GM12878 (cell line): ENCODE measurements at regions not wholly inside any gene's neighbourhood (a gene's known extent, or its start where the extent isn't known, plus 50 kb on each side); places are given as distances from the start of the nearest gene placed in this dataset.

ENCODE experiments used
- ATAC-seq: fragments of 200-7000 bp; cut with Tn5 transposase; 3 replicates; pipeline ENCODE4 v1.9.1; 2020; ENCODE audit warnings: mild to moderate bottlenecking, moderate library complexity
- BruUV-seq: library from RNA; stranded (reverse); fragments of 400-500 nt; replicated peaks from 2 replicates; lab custom pipeline; 2021; lab: Mats Ljungman, UMichigan
- CTCF ChIA-PET: fragments of 300-600 bp; sonication (Branson Sonifier 250); formaldehyde crosslinking; extraction: SDS; loops from one replicate; lab custom pipeline; 2021; ENCODE audit warnings: inconsistent platforms; lab: Yijun Ruan, JAX
- POLR2A ChIA-PET: fragments of 350-600 bp; formaldehyde crosslinking; extraction: SDS; loops from one replicate; lab custom pipeline; 2021; ENCODE audit warnings: inconsistent platforms; lab: Charles Lee
- RAD21 ChIA-PET: fragments of 300-600 bp; sonication (Branson Sonifier 250); formaldehyde crosslinking; loops from one replicate; lab custom pipeline; 2023; ENCODE audit warnings: antibody characterized with exemption; ENCODE audit not compliant: unreplicated experiment; lab: Charles Lee
- SMC1A ChIA-PET: fragments of 300-600 bp; sonication (Branson Sonifier 250); formaldehyde crosslinking; loops from one replicate; lab custom pipeline; 2023; ENCODE audit not compliant: unreplicated experiment, uncharacterized antibody; lab: Charles Lee
- DNase-seq: peaks from one replicate; pipeline ENCODE4 v3.0.0-alpha.2; 2011; ENCODE audit warnings: low read depth, low spot score
- FAIRE-seq: peaks from 3 replicates; lab custom pipeline; 2011; peaks lifted over from hg19 to GRCh38; lab: Jason Lieb, UNC
- H2AFZ ChIP-seq: 2 replicates; pipeline ENCODE4 v1.6.0; 2011; ENCODE audit warnings: low read depth, low read length, control low read depth; ENCODE audit not compliant: control insufficient read depth
- H3K27ac ChIP-seq: 2 replicates; pipeline ENCODE4 v1.5.1; 2011; ENCODE audit warnings: control low read depth; ENCODE audit not compliant: control insufficient read depth, insufficient read depth
- H3K27me3 ChIP-seq, 2 experiments: replicated peaks in 1 of 2; 2 replicates each; pipeline versions ENCODE4 v1.6.0 to v1.6.1; 2011; ENCODE audit warnings: low read length in 1 of 2; ENCODE audit not compliant: control insufficient read depth in 2 of 2, insufficient read depth in 2 of 2
- H3K36me3 ChIP-seq, 2 experiments: 2 replicates each; pipeline ENCODE4 v1.5.1; 2011; ENCODE audit warnings: low read length in 1 of 2; ENCODE audit not compliant: control insufficient read depth in 2 of 2, insufficient read depth in 2 of 2
- H3K4me1 ChIP-seq: 2 replicates; pipeline ENCODE4 v1.6.1; 2011; ENCODE audit warnings: mild to moderate bottlenecking, low read length, moderate library complexity, mixed read lengths; ENCODE audit not compliant: control insufficient read depth, insufficient read depth
- H3K4me2 ChIP-seq: 2 replicates; pipeline ENCODE4 v1.6.0; 2011; ENCODE audit warnings: control low read depth; ENCODE audit not compliant: control insufficient read depth, insufficient read depth
- H3K4me3 ChIP-seq: fragments of 200-600 bp; sonication (generic); 2 replicates; pipeline ENCODE4 v1.5.1; 2016
- H3K79me2 ChIP-seq: 2 replicates; pipeline ENCODE4 v1.6.0; 2011; ENCODE audit warnings: low read length; ENCODE audit not compliant: control insufficient read depth, insufficient read depth
- H3K9ac ChIP-seq: 2 replicates; pipeline ENCODE4 v1.8.0; 2011; ENCODE audit warnings: low read length, control low read depth, mixed read lengths; ENCODE audit not compliant: control insufficient read depth, insufficient read depth
- H3K9me3 ChIP-seq: replicated peaks from 3 replicates; pipeline ENCODE4 v1.5.1; 2011; ENCODE audit warnings: mild to moderate bottlenecking, low read length; ENCODE audit not compliant: control insufficient read depth, insufficient read depth
- H4K20me1 ChIP-seq: 2 replicates; pipeline ENCODE4 v1.6.0; 2011; ENCODE audit not compliant: control insufficient read depth, insufficient read depth
- ASH2L ChIP-seq: fragments of 300-600, 200-600 bp; sonication (generic); IDR thresholded peaks from 2 replicates; pipeline ENCODE4 v1.6.1; 2017; ENCODE audit warnings: low read depth, mild to moderate bottlenecking, borderline replicate concordance
- BACH1 ChIP-seq: fragments of 450-650 bp; IDR thresholded peaks from 2 replicates; pipeline ENCODE4 v1.6.1; 2017; ENCODE audit warnings: mild to moderate bottlenecking, borderline replicate concordance
- HDGF ChIP-seq: fragments of 450-650 bp; IDR thresholded peaks from 2 replicates; pipeline ENCODE4 v1.6.1; 2016; ENCODE audit warnings: antibody characterized with exemption
- IRF4 ChIP-seq: IDR thresholded peaks from 2 replicates; pipeline ENCODE4 v1.6.1; 2011; ENCODE audit warnings: low read depth, low read length
- MAX ChIP-seq: IDR thresholded peaks from 2 replicates; pipeline ENCODE4 v1.6.1; 2012; ENCODE audit warnings: low read depth, low read length, improper control_type of control experiment
- NR2F1 ChIP-seq: fragments of 450-650 bp; conservative IDR thresholded peaks from 2 replicates; pipeline ENCODE4 v1.6.1; 2017; ENCODE audit warnings: mild to moderate bottlenecking
- NRF1 ChIP-seq: conservative IDR thresholded peaks from 2 replicates; pipeline ENCODE4 v1.6.1; 2011; ENCODE audit warnings: mild to moderate bottlenecking, low read depth, low read length, improper control_type of control experiment
- PAX5 ChIP-seq: IDR thresholded peaks from 2 replicates; pipeline ENCODE4 v1.6.1; 2011; ENCODE audit warnings: low read depth, low read length, borderline replicate concordance
- PAX8 ChIP-seq: fragments of 450-650 bp; IDR thresholded peaks from 2 replicates; pipeline ENCODE4 v1.6.1; 2017; ENCODE audit warnings: mild to moderate bottlenecking, moderate library complexity
- POLR2AphosphoS5 ChIP-seq: IDR thresholded peaks from 2 replicates; pipeline ENCODE4 v1.6.1; 2011; ENCODE audit warnings: mild to moderate bottlenecking, low read length, inconsistent platforms
- RAD51 ChIP-seq: fragments of 450-650 bp; IDR thresholded peaks from 2 replicates; pipeline ENCODE4 v1.6.1; 2016; ENCODE audit warnings: moderate library complexity, mild to moderate bottlenecking, inconsistent platforms
- RBBP5 ChIP-seq: fragments of 200-600 bp; sonication (generic); conservative IDR thresholded peaks from 2 replicates; pipeline ENCODE4 v1.6.1; 2016
- RELA ChIP-seq: fragments of 450-650 bp; IDR thresholded peaks from 2 replicates; pipeline ENCODE4 v1.8.0; 2014; ENCODE audit warnings: borderline replicate concordance; ENCODE audit not compliant: partially characterized antibody
- TARDBP ChIP-seq: IDR thresholded peaks from 2 replicates; pipeline ENCODE4 v1.6.1; 2016; ENCODE audit warnings: borderline replicate concordance
- WRNIP1 ChIP-seq: IDR thresholded peaks from 2 replicates; pipeline ENCODE4 v1.6.1; 2011; ENCODE audit warnings: low read depth, low read length, improper control_type of control experiment, borderline replicate concordance
- YBX1 ChIP-seq: fragments of 450-650 bp; IDR thresholded peaks from 2 replicates; pipeline ENCODE4 v1.6.1; 2016; ENCODE audit warnings: antibody characterized with exemption
- ZNF274 ChIP-seq: IDR thresholded peaks from one replicate; pipeline ENCODE4 v1.8.0; 2011; ENCODE audit not compliant: insufficient read length, insufficient read depth
- ZSCAN29 ChIP-seq: fragments of 450-650 bp; IDR thresholded peaks from 2 replicates; pipeline ENCODE4 v1.6.1; 2017; ENCODE audit warnings: mild to moderate bottlenecking, moderate library complexity
- WGBS: methylation state at CpG from one replicate; pipeline ENCODE4 v1.1.6; 2016; ENCODE audit warnings: low lambda C conversion rate; ENCODE audit not compliant: insufficient replicate concordance, insufficient coverage; ENCODE audit errors: missing lambda C conversion rate; 5-methylcytosine and 5-hydroxymethylcytosine counted together
- in situ Hi-C: fragments of 300-500 bp; cut with MboI; formaldehyde crosslinking; loops from 9 replicates; pipeline ENCODE4 v1.14.3; 2018; ENCODE audit warnings: mixed read lengths
- intact Hi-C: fragments of 100-400 bp; cut with micrococcal nuclease; formaldehyde crosslinking; loops from one replicate; pipeline ENCODE4 v1.14.2; 2022; ENCODE audit not compliant: unreplicated experiment
- TF ChIP-seq, protein P1 (sequence below): IDR thresholded peaks from 2 replicates; pipeline ENCODE4 v1.6.1; 2012; ENCODE audit warnings: improper control_type of control experiment, low read depth, low read length; ENCODE audit not compliant: insufficient replicate concordance

DNA sequence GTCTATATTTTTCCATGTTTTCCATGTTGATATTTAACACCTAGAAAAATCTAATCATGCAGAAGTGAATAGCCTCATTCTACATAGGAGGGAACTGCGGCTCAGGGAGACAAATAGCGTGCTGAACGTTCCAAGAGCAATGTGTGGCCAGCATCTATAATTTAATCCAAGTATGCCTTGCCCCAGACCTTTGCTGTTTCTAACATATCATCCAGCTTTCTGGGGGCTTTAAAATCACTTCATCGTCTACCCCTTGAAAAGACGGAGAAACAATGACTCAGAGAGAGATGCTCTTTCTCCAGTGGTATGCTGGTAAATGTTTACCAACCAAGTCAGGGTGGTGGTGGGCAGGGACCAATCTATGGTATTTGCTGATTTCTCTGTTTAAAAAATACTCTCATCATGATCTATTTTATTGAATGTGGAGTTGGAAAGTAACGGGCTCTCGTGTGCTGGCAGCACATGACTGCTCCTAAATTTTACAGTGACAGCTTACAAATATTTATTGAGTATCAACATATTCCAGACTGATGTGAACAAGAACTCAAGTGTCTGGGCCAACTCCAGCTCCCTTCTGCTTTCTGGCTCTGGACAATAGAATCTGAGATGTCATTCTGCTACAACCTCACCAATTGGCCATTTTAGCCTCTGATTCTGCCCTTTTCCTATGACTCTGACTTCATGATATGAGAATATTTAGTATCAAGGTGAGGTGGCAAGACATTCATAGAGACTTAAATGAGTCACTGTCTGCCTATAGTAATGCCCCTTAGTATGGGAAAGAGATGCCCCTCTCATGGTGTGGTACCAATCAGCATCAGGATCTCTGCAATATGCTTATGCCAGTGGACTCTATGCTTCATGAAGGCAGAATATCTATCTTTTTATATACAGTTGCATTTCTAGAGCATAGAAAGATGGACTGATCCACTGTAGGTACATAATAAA, 407.4 kb upstream of the TNC start (continued):
- TF ChIP-seq, protein P1, sequence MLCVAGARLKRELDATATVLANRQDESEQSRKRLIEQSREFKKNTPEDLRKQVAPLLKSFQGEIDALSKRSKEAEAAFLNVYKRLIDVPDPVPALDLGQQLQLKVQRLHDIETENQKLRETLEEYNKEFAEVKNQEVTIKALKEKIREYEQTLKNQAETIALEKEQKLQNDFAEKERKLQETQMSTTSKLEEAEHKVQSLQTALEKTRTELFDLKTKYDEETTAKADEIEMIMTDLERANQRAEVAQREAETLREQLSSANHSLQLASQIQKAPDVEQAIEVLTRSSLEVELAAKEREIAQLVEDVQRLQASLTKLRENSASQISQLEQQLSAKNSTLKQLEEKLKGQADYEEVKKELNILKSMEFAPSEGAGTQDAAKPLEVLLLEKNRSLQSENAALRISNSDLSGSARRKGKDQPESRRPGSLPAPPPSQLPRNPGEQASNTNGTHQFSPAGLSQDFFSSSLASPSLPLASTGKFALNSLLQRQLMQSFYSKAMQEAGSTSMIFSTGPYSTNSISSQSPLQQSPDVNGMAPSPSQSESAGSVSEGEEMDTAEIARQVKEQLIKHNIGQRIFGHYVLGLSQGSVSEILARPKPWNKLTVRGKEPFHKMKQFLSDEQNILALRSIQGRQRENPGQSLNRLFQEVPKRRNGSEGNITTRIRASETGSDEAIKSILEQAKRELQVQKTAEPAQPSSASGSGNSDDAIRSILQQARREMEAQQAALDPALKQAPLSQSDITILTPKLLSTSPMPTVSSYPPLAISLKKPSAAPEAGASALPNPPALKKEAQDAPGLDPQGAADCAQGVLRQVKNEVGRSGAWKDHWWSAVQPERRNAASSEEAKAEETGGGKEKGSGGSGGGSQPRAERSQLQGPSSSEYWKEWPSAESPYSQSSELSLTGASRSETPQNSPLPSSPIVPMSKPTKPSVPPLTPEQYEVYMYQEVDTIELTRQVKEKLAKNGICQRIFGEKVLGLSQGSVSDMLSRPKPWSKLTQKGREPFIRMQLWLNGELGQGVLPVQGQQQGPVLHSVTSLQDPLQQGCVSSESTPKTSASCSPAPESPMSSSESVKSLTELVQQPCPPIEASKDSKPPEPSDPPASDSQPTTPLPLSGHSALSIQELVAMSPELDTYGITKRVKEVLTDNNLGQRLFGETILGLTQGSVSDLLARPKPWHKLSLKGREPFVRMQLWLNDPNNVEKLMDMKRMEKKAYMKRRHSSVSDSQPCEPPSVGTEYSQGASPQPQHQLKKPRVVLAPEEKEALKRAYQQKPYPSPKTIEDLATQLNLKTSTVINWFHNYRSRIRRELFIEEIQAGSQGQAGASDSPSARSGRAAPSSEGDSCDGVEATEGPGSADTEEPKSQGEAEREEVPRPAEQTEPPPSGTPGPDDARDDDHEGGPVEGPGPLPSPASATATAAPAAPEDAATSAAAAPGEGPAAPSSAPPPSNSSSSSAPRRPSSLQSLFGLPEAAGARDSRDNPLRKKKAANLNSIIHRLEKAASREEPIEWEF, result no peak
- TF ChIP-seq BACH1, result no peak
- TF ChIP-seq IRF4, result no peak
- TF ChIP-seq, all 136 proteins: peak for 0

GRCh38 chr9:115531410-115532125, 413.6 kb upstream of the TNC start:
- no peaks in the 10 kb centered on the region for H3K4me1 ChIP-seq
- SMC1A ChIA-PET, result interaction anchor here (0.6 to 1.5 kb wide), 2 partner anchors 8 to 1912 kb away, joined by 3 read pairs; no protein-coding TSS in a partner anchor
- intact Hi-C loops (no loop called here), in situ Hi-C loops (no loop called here)
- 0% methylated on average over 1 of the region's 1 CpG for WGBS
- no peak for FAIRE-seq
- no peaks in the 10 kb centered on the region for H3K27me3 ChIP-seq
- POLR2A ChIA-PET, result no interaction called here
- BruUV-seq, result no TSS peak
- H3K9ac ChIP-seq, result no peak overlapping the region
- H3K27ac ChIP-seq, result no peak overlapping the region
- TF ChIP-seq RELA (no peak), MAX (no peak), TARDBP (no peak), PAX8 (no peak), PAX5 (no peak), YBX1 (no peak), IRF4 (no peak), NRF1 (no peak), ZNF274 (no peak), ASH2L (no peak), HDGF (no peak), WRNIP1 (no peak), ZSCAN29 (no peak), POLR2AphosphoS5 (no peak), RAD51 (no peak), RBBP5 (no peak), NR2F1 (no peak)
- no peaks in the 10 kb centered on the region for H3K79me2 ChIP-seq
- DNase-seq, result no peak
- no peaks in the 10 kb centered on the region for H3K36me3 ChIP-seq
- no peak overlapping the region for H3K4me3 ChIP-seq
- no peaks in the 10 kb centered on the region for H3K9me3 ChIP-seq
- H4K20me1 ChIP-seq, result no peaks in the 10 kb centered on the region
- H3K4me2 ChIP-seq, result no peak overlapping the region
- ATAC-seq, result no peak
- CTCF ChIA-PET, result no interaction called here
- H2AFZ ChIP-seq, result no peak overlapping the region
- RAD21 ChIA-PET, result no interaction called here
